T-helper 22 cell (primary cell): ENCODE measurements at regions not wholly inside any gene's neighbourhood (a gene's known extent, or its start where the extent isn't known, plus 50 kb on each side); places are given as distances from the start of the nearest gene placed in this dataset.

ENCODE experiments used
- DNase-seq: peaks from one replicate; pipeline ENCODE4 v3.0.0-alpha.2; 2020; ENCODE audit warnings: low read depth

DNA sequence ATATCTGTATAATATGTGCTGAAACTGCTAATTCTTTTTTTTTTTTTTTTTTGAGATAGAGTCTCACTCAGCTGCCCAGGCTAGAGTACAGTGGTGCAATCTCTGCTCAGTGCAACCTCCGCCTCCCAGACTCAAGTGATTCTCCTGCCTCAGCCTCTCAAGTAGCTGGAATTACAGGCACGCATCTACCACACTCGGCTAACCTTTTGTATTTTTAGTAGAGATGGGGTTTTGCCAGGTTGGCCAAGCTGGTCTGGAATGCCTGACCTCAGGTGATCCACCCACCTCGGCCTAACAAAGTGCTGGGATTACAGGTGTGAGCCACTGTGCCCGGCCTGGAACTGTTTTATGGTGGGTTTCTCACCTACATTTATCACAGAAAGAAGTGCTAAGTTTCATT lies 307.8 kb upstream of the STT3B start:
- DNase-seq = no peak

DNA sequence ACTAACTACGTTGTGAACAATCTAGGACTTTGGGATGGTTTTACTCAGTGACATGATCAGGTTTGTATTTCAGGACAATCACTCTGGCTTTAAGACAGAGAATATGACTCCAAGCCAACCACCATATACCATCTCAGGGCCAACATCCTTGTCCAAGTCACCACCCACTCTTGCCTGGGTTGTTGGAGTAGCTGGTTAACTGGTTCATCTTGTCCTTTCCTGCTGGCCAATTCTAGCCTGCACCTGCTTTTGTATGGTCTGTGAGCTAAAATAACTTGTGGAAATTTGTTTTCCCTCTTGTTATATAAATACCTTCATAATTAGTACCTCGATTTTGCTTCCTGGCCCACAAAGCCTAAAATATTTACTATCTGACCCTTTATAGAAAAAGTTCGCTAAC lies 306.8 kb upstream of the STT3B start:
- no peak for DNase-seq

- DNase-seq = no peak
These were observed 306.4 kb upstream of the STT3B start for GRCh38 chr3:31226346-31226745.

DNA sequence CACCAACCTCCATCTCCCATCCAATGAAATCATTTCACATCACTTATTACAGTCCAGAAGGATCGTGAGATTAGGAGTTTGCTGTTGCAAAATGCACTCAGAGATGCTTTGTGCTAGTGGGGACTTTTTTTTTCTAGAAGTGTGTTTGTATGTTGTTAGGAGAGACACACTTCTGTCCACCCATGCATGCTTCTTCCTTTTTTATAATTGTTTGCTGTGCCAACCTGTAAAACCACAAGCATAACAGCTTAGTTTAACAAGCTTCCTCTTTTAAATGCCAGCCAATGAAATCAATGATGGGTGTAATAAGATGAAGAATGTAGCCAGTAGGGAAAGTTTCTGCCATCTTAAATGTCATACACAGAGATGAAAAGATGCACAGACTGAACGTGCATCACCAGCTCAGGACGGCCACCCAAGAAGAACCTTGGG lies 305.6 kb upstream of the STT3B start:
- no peak for DNase-seq

DNA sequence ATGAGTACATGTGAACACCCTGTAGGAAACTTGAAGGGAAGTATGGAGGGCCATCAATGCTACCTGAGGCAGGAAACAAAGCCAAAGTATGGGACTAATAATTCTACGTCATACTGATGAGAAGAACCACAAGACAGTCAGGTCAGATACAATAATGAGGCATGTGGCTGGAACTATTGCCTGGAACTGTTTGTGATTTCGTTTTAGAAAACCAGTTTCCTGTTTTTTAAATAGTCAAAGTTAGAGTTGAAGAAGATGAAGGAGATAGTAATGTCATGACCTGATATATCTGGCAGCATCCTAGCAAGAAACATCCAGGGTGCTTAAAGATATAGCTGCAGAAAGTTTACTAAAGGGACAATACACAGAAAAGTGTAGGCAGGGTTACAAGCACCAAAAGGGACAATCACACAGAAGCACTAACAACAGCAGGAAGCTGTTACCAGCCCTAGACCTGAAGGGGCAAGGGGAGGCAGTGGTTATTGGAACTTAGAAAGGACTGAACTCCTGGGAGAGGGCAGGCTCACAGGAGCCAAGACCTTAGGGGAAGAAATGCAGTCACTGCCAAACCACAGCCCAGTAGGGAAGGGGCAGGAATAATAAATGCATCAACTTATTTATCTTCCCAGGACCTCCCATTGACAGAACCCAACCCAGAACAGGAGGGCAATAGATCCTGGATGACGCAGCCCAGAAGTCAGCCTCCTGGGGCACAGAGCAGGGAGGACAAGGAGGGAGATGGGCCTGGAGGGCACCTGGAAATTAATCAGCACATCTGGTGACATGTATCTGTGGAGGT lies 302.1 kb upstream of the STT3B start:
- DNase-seq = no peak

- DNase-seq = no peak
These were observed 300.4 kb upstream of the STT3B start for GRCh38 chr3:31232055-31233025.

- no peak for DNase-seq
These were observed 298.6 kb upstream of the STT3B start for GRCh38 chr3:31234145-31234544.

DNA sequence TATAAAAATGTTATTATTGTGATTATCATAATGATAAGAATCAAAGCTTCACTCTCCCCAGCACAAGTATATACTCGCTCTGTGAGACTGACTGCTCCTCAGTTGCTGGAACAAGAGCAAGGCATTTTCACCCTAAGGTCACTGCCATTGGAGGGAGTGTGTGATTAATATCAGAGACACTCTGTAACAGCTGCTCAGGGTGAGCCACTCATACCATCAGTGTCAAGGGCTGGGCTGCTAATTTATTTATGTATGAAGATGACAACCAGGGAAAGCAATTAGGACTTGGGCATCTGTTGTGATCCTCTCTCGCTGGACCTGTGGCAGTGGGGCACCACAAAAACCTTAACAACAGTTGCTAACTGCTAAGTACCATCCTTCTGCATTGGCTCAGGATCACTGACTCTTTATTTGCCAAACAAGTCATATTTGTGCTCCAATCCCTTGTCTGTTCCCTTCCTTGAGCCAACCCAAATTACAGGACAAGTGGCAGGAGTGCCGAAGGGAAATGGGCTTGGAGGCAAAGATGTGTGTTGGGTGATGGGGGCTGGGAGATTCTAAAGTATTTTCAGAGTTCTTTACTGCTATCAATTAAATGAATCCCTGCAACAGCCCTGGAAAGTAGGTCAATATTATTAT lies 297.5 kb upstream of the STT3B start:
- DNase-seq = no peak

DNA sequence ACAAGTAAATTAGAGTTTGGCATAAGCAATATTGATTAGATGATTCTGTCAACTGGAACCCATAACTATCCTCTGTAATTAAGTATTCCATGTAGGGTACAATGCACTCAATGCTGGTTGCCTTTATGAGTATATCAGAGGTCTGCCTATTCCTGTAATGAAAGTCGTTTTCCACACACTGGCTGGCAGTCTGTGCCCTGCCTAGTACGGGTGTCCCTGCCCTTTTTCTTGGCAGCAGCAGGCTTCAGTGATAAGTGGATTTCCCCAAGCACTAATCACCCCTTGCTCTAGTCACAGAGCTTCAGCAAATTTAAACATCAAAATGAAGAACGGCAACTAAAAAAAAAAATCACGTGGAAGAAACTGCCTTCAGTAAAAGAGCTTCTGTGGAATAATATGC lies 294.8 kb upstream of the STT3B start:
- DNase-seq = no peak

- no peak for DNase-seq
These were observed 292.7 kb upstream of the STT3B start for GRCh38 chr3:31240013-31240412.

GRCh38 chr3:31240466-31240865 lies 292.3 kb upstream of the STT3B start:
- no peak for DNase-seq

DNA sequence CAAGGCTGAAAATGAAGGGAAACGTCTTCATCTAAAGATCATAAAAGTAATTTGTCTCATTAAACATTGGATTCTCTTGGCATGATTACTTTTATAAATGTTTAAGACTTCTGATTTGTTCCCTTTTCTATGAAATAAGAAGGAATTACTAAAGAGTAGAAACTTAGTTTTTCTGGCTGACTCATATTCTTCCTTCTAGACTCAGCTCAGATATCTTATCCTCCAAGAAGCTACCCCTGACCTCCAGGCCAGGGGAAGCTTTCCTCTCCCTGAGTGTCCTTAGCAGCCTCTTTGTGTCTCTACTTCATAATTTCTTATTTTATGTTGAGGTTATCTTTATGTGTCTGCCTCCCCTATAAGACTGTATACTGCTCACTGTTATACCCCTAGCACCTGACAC lies 291.9 kb upstream of the STT3B start:
- DNase-seq = no peak

DNA sequence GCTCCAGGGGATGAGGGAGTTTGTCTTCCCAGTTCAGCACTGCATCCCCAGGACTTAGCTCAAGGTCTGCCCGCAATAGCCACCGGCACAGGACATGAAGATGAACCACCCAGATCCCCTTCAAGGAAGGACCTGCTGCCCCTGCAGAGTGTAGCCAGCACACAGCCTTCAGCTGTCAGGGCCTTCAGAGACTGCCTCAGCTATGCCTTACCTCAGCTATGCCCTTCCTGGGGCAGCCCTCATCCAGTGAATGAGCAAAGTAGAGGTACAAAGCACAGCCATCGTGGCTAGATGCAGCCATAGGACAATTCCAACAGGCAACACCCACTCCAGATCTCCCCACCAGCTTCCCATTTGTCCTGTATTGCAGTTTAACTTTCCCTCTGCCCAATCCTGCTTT lies 291.2 kb upstream of the STT3B start:
- no peak for DNase-seq

- DNase-seq = no peak
These were observed 290.4 kb upstream of the STT3B start for GRCh38 chr3:31242026-31242960.

- DNase-seq = no peak
These were observed 287.6 kb upstream of the STT3B start for GRCh38 chr3:31244929-31245817.

GRCh38 chr3:31246293-31247062 lies 286.2 kb upstream of the STT3B start:
- DNase-seq = no peak

DNA sequence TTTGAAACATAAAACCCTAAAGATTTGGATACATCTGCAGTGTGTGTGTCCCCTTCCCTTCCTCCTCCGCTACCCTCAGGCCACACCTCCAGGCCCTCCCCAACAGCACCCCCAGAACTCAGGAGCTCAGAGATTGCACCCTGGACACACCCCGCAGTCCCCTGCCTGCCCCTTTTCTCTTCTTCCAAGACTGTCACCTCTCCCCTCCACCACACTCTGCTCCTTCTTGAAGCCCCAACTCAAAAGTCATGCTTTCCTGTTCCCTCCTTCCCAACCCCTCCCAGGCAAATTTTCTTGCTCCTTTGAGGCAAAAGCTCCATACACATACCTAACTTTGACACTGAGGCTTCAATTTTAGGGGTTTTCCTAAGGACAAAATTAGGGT lies 285.7 kb upstream of the STT3B start:
- DNase-seq = no peak

DNA sequence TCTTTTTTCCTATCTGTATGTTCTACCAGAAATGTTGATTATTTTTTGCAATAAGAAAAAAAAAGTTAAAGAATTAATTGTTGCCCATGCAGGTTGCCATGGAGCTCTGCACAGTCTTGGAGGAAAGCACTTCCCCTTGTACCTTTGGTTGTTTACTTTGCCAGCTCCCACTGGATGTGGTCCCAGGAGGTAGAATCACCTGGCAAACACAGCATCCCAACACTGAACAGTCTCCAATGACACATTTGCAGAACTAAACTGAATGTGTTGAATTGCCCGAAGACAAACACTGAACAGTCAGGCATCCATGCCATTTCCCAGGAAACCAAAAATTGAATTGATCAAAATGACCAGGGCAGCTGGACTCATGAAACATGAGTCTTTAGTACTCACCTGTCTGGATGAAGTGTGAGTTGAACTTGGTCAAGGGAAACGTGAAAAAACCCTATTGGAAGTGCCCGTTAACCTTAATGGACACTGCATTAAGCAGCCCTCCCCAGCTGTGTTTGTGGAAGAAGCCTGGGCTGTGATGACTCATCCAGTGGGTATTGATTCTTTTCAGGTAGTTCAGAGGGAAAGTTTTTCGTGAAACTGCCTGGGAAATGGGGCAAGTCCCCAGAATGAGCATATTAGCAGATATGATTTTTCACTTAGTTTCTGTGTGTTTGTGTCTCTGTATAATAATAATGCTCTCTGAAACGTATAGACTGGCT lies 284.7 kb upstream of the STT3B start:
- no peak for DNase-seq

GRCh38 chr3:31248563-31248992 lies 284.1 kb upstream of the STT3B start:
- no peak for DNase-seq
